ENCODE measurements at regions not wholly inside any gene's neighbourhood (a gene's known extent, or its start where the extent isn't known, plus 50 kb on each side); places are given as distances from the start of the nearest gene placed in this dataset.
A peak's percentile ranks its signal among the peaks of the same experiment; 100 is the strongest.
"Not testable (repeated sequence)": the region's sequence is repeated elsewhere in the genome, so short reads cannot be mapped to it uniquely, and the experiment has no call there.

GRCh38 chr7:55723621-55723941 is 139.0 kb downstream of the SEPTIN14 start:
- no peak overlapping the region for H3K27ac ChIP-seq
- H3K36me3 ChIP-seq: no peaks in the 10 kb centered on the region
- no peak overlapping the region for H3K4me3 ChIP-seq
- no peak for TF ChIP-seq Cebpa-rat (IDR thresholded peaks at IDR 0.05)
- no peak overlapping the region for H3K4me2 ChIP-seq
- H4K20me1 ChIP-seq: no peaks in the 10 kb centered on the region
- H3K9ac ChIP-seq: no peak overlapping the region
- H3K4me1 ChIP-seq: no peaks in the 10 kb centered on the region
- no peaks in the 10 kb centered on the region for H3K9me3 ChIP-seq
- H3K27me3 ChIP-seq: no peaks in the 10 kb centered on the region

DNA sequence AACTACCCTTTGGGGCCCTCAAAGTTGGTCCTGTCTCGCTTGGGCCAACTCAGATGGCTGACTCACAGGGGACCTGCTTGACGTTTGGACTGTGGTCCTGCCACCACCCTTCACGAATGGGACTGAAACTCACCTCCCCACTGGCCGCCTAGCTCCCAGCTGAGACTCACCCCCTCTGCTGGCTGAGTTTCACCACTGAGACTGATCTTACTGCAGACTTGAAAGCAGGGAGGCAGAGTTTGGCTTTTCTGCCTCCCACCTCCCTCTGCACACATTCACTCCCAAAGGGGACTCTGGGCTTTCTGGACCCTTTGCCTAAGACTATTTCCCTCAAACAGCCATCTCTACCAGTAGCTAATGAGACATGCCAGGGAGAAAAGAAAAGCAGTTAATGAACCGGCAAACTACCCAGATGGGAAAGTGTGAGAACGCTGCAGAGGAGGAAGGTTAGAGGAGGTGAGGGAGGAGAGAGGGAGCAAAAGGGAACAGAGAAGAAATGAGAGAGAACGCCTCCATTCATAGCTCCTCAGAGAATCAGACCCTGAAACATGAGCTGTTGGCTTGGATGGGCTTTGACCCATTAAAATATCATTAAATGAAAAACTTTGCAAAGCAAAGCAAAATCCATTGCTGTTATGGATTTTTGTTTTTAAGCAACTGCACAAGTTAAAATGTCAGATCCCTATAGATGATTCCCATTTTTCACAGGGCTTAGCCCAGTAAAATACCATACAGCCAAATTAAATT is 139.5 kb downstream of the SEPTIN14 start:
- not testable (repeated sequence) for H3K27ac ChIP-seq, H3K4me1 ChIP-seq

DNA sequence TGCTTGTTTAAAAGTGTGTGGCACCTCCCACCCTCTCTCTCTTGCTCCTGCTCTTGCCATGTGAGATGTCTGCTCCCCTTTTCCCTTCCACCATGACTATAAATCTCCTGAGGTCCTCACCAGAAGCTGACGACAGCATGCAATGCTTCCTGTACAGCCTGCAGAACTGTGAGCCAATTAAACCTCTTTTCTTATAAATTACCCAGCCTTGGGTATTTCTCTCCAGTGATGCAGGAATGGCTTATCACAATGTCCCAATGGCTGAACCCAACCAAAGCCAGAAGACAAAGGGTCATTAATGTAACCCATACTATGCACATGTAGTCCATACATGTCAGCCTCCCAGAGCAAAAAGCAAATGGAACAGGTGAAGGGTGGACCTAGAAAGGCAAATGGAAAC is 141.5 kb downstream of the SEPTIN14 start:
- not testable (repeated sequence) for H3K4me3 ChIP-seq, H3K27me3 ChIP-seq, H3K36me3 ChIP-seq, H3K4me2 ChIP-seq, H3K27ac ChIP-seq, H3K9me3 ChIP-seq, H3K9ac ChIP-seq, H3K4me1 ChIP-seq, H4K20me1 ChIP-seq

More for the DNA sequence above, 139.5 kb downstream of the SEPTIN14 start:
- H3K9ac ChIP-seq, H3K4me2 ChIP-seq, H3K9me3 ChIP-seq, H3K36me3 ChIP-seq, H3K4me3 ChIP-seq, H3K27me3 ChIP-seq, H4K20me1 ChIP-seq: not testable (repeated sequence)

DNA sequence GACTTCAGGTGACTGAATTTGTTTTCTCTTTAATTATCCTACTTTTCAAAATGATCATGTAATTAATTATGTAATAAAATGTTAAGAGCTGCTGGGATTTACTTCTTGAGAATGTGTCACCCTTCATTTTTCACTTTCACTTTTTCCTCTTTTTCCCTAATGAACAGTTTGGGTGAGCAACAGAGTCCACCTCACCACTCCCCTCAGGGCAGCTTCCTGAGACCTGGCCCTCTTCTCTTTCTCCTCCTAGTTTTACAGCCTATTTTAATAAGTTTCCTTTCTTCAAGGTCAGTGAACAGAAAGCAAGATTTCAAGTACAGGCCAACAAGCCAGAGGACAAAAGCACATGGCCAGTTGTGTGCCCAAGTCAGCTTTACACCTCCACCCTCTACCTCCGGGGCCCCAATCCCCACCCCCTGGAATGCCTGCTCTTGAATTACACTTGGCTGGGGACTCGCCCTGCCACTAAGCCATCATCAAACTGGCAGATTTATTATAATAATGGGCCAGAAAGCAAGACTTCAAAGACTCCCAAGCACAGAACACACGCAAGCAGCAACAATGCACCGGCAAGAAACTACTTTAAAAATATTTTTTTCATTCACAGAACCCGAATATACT is 143.1 kb upstream of the VOPP1 start:
- not testable (repeated sequence) for H3K27ac ChIP-seq, H3K4me2 ChIP-seq, H3K4me3 ChIP-seq, H3K36me3 ChIP-seq, H3K27me3 ChIP-seq, H4K20me1 ChIP-seq, H3K9me3 ChIP-seq, H3K9ac ChIP-seq, H3K4me1 ChIP-seq

GRCh38 chr7:55714370-55714769 is 142.1 kb upstream of the VOPP1 start:
- not testable (repeated sequence) for H3K9ac ChIP-seq, H4K20me1 ChIP-seq, H3K4me1 ChIP-seq, H3K4me3 ChIP-seq, H3K4me2 ChIP-seq, H3K27me3 ChIP-seq, H3K9me3 ChIP-seq, H3K36me3 ChIP-seq, H3K27ac ChIP-seq

GRCh38 chr7:55710312-55710711 is 138.0 kb upstream of the VOPP1 start:
- H3K4me2 ChIP-seq, H3K4me1 ChIP-seq, H4K20me1 ChIP-seq, H3K4me3 ChIP-seq, H3K36me3 ChIP-seq, H3K27me3 ChIP-seq, H3K9ac ChIP-seq, H3K9me3 ChIP-seq, H3K27ac ChIP-seq: not testable (repeated sequence)

- H3K27me3 ChIP-seq, H3K4me1 ChIP-seq, H3K36me3 ChIP-seq, H4K20me1 ChIP-seq, H3K4me2 ChIP-seq, H3K9ac ChIP-seq, H3K4me3 ChIP-seq, H3K27ac ChIP-seq, H3K9me3 ChIP-seq: not testable (repeated sequence)
Observed at GRCh38 chr7:55708028-55708427, 135.7 kb upstream of the VOPP1 start.

- H4K20me1 ChIP-seq, H3K4me2 ChIP-seq, H3K4me3 ChIP-seq, H3K9ac ChIP-seq, H3K27me3 ChIP-seq, H3K36me3 ChIP-seq, H3K9me3 ChIP-seq, H3K27ac ChIP-seq, H3K4me1 ChIP-seq: not testable (repeated sequence)
Observed at GRCh38 chr7:55707410-55707809, 135.1 kb upstream of the VOPP1 start.

DNA sequence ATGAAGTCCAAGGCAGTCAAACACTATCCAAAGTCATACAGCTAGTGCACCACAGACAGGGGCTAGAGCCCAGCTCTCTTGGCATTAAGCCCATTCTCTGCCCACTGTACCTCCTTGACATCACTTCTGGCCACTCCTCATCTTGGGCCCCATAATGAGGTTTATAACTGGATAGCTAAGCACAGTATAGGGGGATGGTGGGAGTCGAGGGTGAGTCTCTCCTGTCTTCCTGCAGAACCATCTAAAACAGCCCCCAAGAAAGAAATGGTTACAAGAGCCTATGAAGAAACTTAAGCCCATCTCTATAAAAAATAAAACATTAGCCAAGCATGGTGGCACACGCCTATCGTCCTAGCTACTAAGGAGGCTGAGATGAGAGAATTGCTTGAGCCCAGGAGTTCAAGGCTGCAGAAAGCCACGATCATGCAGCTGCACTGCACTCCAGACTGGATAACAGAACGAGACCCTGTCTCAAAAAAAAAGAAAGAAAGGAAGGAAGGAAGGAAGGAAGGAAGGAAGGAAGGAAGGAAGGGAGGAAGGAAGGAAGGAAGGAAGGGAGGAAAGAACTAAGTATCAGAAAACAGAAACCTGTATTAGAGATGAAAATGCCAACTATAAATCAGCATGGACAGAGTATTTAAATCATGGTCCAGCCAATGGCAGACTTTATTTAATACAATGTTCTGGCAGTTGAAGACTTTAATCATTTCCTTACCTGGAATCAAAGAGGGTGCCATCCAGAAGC is 134.3 kb upstream of the VOPP1 start:
- not testable (repeated sequence) for H3K9ac ChIP-seq, H3K4me1 ChIP-seq, H3K27me3 ChIP-seq, H3K9me3 ChIP-seq, H4K20me1 ChIP-seq, H3K4me2 ChIP-seq, H3K36me3 ChIP-seq, H3K27ac ChIP-seq, H3K4me3 ChIP-seq

GRCh38 chr7:55705728-55706450 is 133.6 kb upstream of the VOPP1 start:
- not testable (repeated sequence) for H3K4me1 ChIP-seq, H3K9me3 ChIP-seq, H3K36me3 ChIP-seq, H3K4me2 ChIP-seq, H3K9ac ChIP-seq, H4K20me1 ChIP-seq, H3K27me3 ChIP-seq, H3K4me3 ChIP-seq, H3K27ac ChIP-seq

- H3K4me3 ChIP-seq, H3K36me3 ChIP-seq, H3K27me3 ChIP-seq, H4K20me1 ChIP-seq, H3K4me2 ChIP-seq, H3K27ac ChIP-seq, H3K9me3 ChIP-seq, H3K9ac ChIP-seq: not testable (repeated sequence)
- peaks cover 14% of the 10 kb centered on the region for H3K4me1 ChIP-seq
Observed at GRCh38 chr7:55702831-55703230, 130.5 kb upstream of the VOPP1 start.

DNA sequence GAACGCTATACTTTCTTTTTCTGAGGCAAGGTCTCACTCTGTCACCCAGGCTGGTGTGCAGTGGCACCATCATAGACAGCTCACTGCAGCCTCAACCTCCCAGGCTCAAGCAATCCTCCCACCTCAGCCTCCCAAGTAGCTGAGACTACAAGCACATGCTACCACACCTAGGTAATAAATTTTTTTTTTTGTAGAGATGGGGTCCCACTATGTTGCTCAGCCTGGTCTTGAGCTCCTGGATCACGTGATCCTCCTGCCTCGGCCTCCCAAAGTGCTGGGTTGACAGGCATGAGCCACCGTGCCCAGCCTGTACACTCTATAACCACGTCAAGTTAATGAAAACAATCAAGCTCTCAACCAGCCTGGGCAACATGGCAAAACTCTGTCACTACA is 127.1 kb upstream of the VOPP1 start:
- H3K27me3 ChIP-seq, H4K20me1 ChIP-seq, H3K27ac ChIP-seq, H3K9ac ChIP-seq, H3K9me3 ChIP-seq, H3K4me3 ChIP-seq, H3K36me3 ChIP-seq: not testable (repeated sequence)
- Histone ChIP-seq H3K4me1 (peaks cover 26% of the 10 kb centered on the region), H3K4me2 (peak overlapping the region; percentile 47)

- H3K27ac ChIP-seq, H3K9me3 ChIP-seq, H3K27me3 ChIP-seq, H3K4me3 ChIP-seq, H3K9ac ChIP-seq, H4K20me1 ChIP-seq, H3K36me3 ChIP-seq: not testable (repeated sequence)
- Histone ChIP-seq H3K4me2 (peak overlapping the region; percentile 47), H3K4me1 (peaks cover 26% of the 10 kb centered on the region)
Observed at GRCh38 chr7:55698607-55699449, 126.5 kb upstream of the VOPP1 start.

All from BLaER1 (cell line).